SK-N-MC (cell line): ENCODE measurements at regions not wholly inside any gene's neighbourhood (a gene's known extent, or its start where the extent isn't known, plus 50 kb on each side); places are given as distances from the start of the nearest gene placed in this dataset.

ENCODE experiments used
- DNase-seq: peaks from one replicate; pipeline ENCODE4 v3.0.0-alpha.2; 2011; ENCODE audit warnings: low read depth, low spot score
- H3K27ac ChIP-seq: fragments of 200-600 bp; sonication (generic); 2 replicates; pipeline ENCODE4 v1.5.1; 2016; ENCODE audit warnings: mixed run types
- H3K36me3 ChIP-seq: fragments of 200-600 bp; sonication (generic); 2 replicates; pipeline ENCODE4 v1.6.1; 2017; ENCODE audit warnings: antibody characterized with exemption, low read length, mixed read lengths; ENCODE audit not compliant: insufficient read depth
- H3K4me3 ChIP-seq: fragments of 200-600 bp; sonication (generic); 2 replicates; pipeline ENCODE4 v1.5.1; 2016
- H3K9ac ChIP-seq: fragments of 200-600 bp; sonication (generic); 2 replicates; pipeline ENCODE4 v1.8.0; 2017; ENCODE audit warnings: mixed run types, mixed read lengths; ENCODE audit not compliant: insufficient read length
- H3K9me3 ChIP-seq: fragments of 200-600 bp; sonication (generic); 2 replicates; pipeline ENCODE4 v1.6.1; 2017; ENCODE audit warnings: low read depth, mild to moderate bottlenecking, antibody characterized with exemption, low read length, moderate library complexity, mixed read lengths
- EZH2 ChIP-seq: fragments of 200-600 bp; sonication (generic); IDR thresholded peaks from one replicate; pipeline ENCODE4 v1.6.1; 2017; ENCODE audit warnings: antibody characterized with exemption
- FOXP2 ChIP-seq: optimal IDR thresholded peaks from 2 replicates; pipeline ENCODE3; 2011; ENCODE audit warnings: mild to moderate bottlenecking, moderate library complexity; ENCODE audit not compliant: insufficient read depth; ENCODE audit errors: extremely low read length, control extremely low read depth
- POLR2AphosphoS5 ChIP-seq: IDR thresholded peaks from 2 replicates; pipeline ENCODE4 v1.6.1; 2012; ENCODE audit warnings: mild to moderate bottlenecking, low read depth, low read length, borderline replicate concordance

- DNase-seq = no peak
- H3K9ac ChIP-seq = no peak overlapping the region
- no peak overlapping the region for H3K27ac ChIP-seq
- no peaks in the 10 kb centered on the region for H3K9me3 ChIP-seq
- TF ChIP-seq POLR2AphosphoS5 (no peak), FOXP2 (no peak), EZH2 (no peak)
- H3K4me3 ChIP-seq = no peak overlapping the region
- H3K36me3 ChIP-seq = no peaks in the 10 kb centered on the region
Measured at GRCh38 chr3:197381371-197381770, 83.0 kb upstream of the DLG1 start.

GRCh38 chr3:197380786-197381185 lies 82.4 kb upstream of the DLG1 start:
- DNase-seq = no peak
- no peak overlapping the region for H3K4me3 ChIP-seq
- TF ChIP-seq POLR2AphosphoS5 (no peak), FOXP2 (no peak), EZH2 (no peak)
- no peaks in the 10 kb centered on the region for H3K9me3 ChIP-seq
- H3K9ac ChIP-seq = no peak overlapping the region
- no peak overlapping the region for H3K27ac ChIP-seq
- H3K36me3 ChIP-seq = no peaks in the 10 kb centered on the region

GRCh38 chr3:197378985-197379718 lies 80.7 kb upstream of the DLG1 start:
- H3K9ac ChIP-seq = no peak overlapping the region
- H3K36me3 ChIP-seq = no peaks in the 10 kb centered on the region
- H3K4me3 ChIP-seq = no peak overlapping the region
- no peaks in the 10 kb centered on the region for H3K9me3 ChIP-seq
- TF ChIP-seq EZH2 = no peak
- TF ChIP-seq FOXP2 = no peak
- no peak for TF ChIP-seq POLR2AphosphoS5
- no peak overlapping the region for H3K27ac ChIP-seq
- no peak for DNase-seq

- no peaks in the 10 kb centered on the region for H3K9me3 ChIP-seq
- DNase-seq = no peak
- H3K9ac ChIP-seq = no peak overlapping the region
- no peak for TF ChIP-seq FOXP2
- no peak for TF ChIP-seq POLR2AphosphoS5
- TF ChIP-seq EZH2 = no peak
- H3K4me3 ChIP-seq = no peak overlapping the region
- no peak overlapping the region for H3K27ac ChIP-seq
- H3K36me3 ChIP-seq = no peaks in the 10 kb centered on the region
Measured at GRCh38 chr3:197376735-197377555, 78.5 kb upstream of the DLG1 start.

GRCh38 chr3:197376020-197376419 lies 77.6 kb upstream of the DLG1 start:
- Histone ChIP-seq H3K9ac (no peak overlapping the region), H3K36me3 (no peaks in the 10 kb centered on the region), H3K4me3 (no peak overlapping the region), H3K9me3 (no peaks in the 10 kb centered on the region), H3K27ac (no peak overlapping the region)
- no peak for TF ChIP-seq POLR2AphosphoS5
- no peak for TF ChIP-seq EZH2
- TF ChIP-seq FOXP2 = no peak
- DNase-seq = no peak

DNA sequence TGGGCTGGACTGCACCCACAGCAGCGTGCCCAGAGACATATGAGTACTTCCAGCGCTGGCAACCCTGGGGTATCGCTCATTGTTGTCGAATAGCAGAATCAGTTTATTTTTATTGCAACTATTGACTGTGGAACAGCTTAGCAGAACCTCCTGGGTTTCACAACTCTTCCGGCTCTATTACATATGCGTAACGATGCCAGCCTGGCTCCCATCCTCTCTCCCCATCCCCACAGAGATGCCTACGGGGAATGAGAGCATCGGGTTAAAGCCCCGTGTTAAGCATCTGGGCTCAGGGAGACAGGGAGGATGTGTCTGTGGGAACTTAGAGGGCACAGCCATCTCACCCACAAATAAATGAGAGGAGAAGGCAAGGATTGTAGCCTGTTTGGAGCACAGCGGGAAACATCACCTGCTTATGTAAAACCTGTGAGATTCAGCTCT lies 76.6 kb upstream of the DLG1 start:
- no peak overlapping the region for H3K9ac ChIP-seq
- DNase-seq = peak; percentile 53
- no peak overlapping the region for H3K27ac ChIP-seq
- H3K36me3 ChIP-seq = no peaks in the 10 kb centered on the region
- no peaks in the 10 kb centered on the region for H3K9me3 ChIP-seq
- TF ChIP-seq POLR2AphosphoS5 (no peak), FOXP2 (no peak), EZH2 (no peak)
- 0 out of 2 replicates have a peak overlapping the region, but pooled peaks have one; percentile 34 for H3K4me3 ChIP-seq

DNA sequence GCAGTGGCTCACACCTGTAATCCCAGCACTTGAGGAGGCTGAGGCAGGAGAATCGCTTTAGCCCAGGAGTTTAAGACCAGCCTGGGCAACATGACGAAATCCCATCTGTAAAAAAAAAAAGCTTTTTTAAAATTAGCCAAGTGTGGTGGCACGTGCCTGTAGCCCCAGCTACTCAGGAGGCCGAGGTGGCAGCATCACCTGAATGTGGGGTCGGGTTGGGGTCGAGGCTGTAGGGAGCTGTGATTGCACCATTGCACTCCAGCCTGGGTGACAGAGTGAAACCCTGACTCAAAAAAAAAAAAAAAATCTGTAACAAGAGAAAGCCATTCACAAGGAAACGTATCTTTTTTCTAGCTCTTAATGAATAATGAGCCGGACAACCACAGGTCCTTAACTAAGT lies 74.7 kb upstream of the DLG1 start:
- no peaks in the 10 kb centered on the region for H3K36me3 ChIP-seq
- no peaks in the 10 kb centered on the region for H3K9me3 ChIP-seq
- H3K9ac ChIP-seq = no peak overlapping the region
- H3K4me3 ChIP-seq = no peak overlapping the region
- DNase-seq = no peak
- H3K27ac ChIP-seq = no peak overlapping the region
- no peak for TF ChIP-seq FOXP2
- no peak for TF ChIP-seq EZH2
- no peak for TF ChIP-seq POLR2AphosphoS5

DNA sequence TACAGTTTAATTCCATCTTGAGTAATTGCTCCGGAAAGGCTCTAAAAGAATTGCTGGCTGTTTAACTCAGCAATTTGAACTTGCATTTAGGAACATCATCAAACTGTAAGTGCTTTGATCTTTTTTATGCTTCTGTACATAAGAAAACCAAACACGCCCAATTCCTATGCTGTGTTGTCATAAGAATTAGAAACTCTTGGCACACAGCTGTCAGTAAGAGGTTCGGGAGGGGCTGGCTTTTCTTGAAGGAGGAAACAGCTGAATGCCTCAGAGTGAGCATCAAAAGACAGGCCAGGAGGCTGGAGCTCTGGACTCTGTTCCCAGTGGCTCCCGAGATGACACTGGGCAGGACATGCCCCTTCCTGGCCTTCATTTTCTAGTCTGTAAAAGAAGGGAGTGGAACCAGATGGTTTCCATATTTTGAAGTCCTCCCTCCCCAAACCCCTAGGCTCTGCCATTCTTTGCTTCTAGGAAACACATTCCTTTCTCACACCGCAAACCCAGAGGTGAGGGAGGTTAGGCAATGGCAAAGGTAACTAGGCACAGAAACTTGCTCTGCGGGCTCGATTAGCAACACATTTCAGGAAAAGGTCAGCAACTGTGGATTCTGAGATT lies 73.7 kb upstream of the DLG1 start:
- TF ChIP-seq POLR2AphosphoS5 = no peak
- Histone ChIP-seq H3K9ac (no peak overlapping the region), H3K9me3 (no peaks in the 10 kb centered on the region), H3K27ac (no peak overlapping the region), H3K36me3 (no peaks in the 10 kb centered on the region), H3K4me3 (no peak overlapping the region)
- no peak for DNase-seq
